Parathyroid adenoma (tissue), 2 donors: ENCODE measurements at regions not wholly inside any gene's neighbourhood (a gene's known extent, or its start where the extent isn't known, plus 50 kb on each side); places are given as distances from the start of the nearest gene placed in this dataset.

ENCODE experiments used
- H2AFZ ChIP-seq: fragments of 300-600 bp; sonication (generic); one replicate; pipeline ENCODE4 v1.7.0; 2017; ENCODE audit warnings: antibody characterized with exemption, mild to moderate bottlenecking
- H3K27ac ChIP-seq: fragments of 300-600 bp; sonication (generic); one replicate; pipeline ENCODE4 v1.7.0; 2017
- H3K27me3 ChIP-seq: fragments of 300-600 bp; sonication (generic); one replicate; pipeline ENCODE4 v1.7.0; 2017; ENCODE audit warnings: low read length; ENCODE audit not compliant: control insufficient read depth, insufficient read depth
- H3K36me3 ChIP-seq: fragments of 300-600 bp; sonication (generic); one replicate; pipeline ENCODE4 v1.7.0; 2017; ENCODE audit warnings: low read length; ENCODE audit not compliant: control insufficient read depth, insufficient read depth
- H3K4me1 ChIP-seq: fragments of 300-600 bp; sonication (generic); one replicate; pipeline ENCODE4 v1.7.0; 2017; ENCODE audit warnings: control low read depth
- H3K4me2 ChIP-seq: fragments of 300-600 bp; sonication (generic); one replicate; pipeline ENCODE4 v1.7.0; 2017; ENCODE audit warnings: low read length
- H3K4me3 ChIP-seq: fragments of 300-600 bp; sonication (generic); one replicate; pipeline ENCODE4 v1.7.0; 2017; ENCODE audit warnings: low read depth, low read length
- H3K79me2 ChIP-seq: fragments of 300-600 bp; sonication (generic); one replicate; pipeline ENCODE4 v1.7.0; 2017; ENCODE audit warnings: control low read depth
- H3K9ac ChIP-seq: fragments of 300-600 bp; sonication (generic); one replicate; pipeline ENCODE4 v1.7.0; 2017; ENCODE audit warnings: mild to moderate bottlenecking
- H3K9me3 ChIP-seq: fragments of 300-600 bp; sonication (generic); one replicate; pipeline ENCODE4 v1.7.0; 2017; ENCODE audit warnings: low read length; ENCODE audit not compliant: control insufficient read depth
- TF ChIP-seq, protein P1 (sequence below): fragments of 300-600 bp; sonication (generic); IDR thresholded peaks from one replicate; pipeline ENCODE4 v1.7.0; 2017; ENCODE audit warnings: antibody characterized with exemption, mild to moderate bottlenecking
- donor health status: primary hyperparathyroidism.

DNA sequence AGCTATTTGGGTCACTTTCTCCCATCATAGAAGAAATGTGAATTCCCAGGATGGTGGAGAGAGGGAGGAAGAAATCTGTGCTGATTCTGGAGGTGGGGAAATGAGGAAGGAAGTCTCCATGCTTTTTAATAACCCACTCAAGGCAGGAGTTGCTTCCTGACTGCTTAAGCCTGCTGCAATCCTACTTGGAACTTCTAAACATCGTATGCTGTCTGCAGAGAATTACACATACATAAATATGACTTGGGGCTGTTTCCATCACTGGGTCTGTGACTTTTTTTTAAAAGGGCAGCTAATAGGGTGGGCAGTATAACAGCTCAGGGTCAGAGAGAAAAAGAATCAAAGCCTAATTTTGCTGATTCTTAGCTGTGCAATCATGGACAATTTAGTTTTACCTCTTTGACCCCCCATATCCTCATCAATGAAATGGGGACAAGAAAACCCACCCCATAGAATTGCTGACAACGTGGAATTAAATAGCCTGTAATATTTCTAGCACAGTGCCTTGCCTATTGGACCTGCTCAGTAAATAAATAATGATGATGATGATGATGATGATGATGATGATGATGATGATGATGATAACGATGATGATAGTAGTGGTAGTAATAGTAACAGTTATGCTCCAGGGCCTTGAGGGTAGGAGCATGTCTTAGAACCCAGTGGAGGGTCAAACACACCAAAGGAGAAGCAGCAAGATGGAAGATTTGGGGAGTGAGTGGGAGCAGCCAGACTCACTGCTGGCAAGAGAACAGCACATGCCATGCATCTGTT, 166.7 kb upstream of the LRFN2 start:
- Histone ChIP-seq H3K9ac (no peak overlapping the region), H3K27ac (no peak overlapping the region), H3K9me3 (no peaks in the 10 kb centered on the region), H3K36me3 (no peaks in the 10 kb centered on the region), H3K4me3 (no peak overlapping the region), H3K4me1 (no peaks in the 10 kb centered on the region), H3K4me2 (no peak overlapping the region), H2AFZ (no peak overlapping the region), H3K27me3 (no peaks in the 10 kb centered on the region), H3K79me2 (no peaks in the 10 kb centered on the region)
- TF ChIP-seq, protein P1, sequence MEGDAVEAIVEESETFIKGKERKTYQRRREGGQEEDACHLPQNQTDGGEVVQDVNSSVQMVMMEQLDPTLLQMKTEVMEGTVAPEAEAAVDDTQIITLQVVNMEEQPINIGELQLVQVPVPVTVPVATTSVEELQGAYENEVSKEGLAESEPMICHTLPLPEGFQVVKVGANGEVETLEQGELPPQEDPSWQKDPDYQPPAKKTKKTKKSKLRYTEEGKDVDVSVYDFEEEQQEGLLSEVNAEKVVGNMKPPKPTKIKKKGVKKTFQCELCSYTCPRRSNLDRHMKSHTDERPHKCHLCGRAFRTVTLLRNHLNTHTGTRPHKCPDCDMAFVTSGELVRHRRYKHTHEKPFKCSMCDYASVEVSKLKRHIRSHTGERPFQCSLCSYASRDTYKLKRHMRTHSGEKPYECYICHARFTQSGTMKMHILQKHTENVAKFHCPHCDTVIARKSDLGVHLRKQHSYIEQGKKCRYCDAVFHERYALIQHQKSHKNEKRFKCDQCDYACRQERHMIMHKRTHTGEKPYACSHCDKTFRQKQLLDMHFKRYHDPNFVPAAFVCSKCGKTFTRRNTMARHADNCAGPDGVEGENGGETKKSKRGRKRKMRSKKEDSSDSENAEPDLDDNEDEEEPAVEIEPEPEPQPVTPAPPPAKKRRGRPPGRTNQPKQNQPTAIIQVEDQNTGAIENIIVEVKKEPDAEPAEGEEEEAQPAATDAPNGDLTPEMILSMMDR: no peak

DNA sequence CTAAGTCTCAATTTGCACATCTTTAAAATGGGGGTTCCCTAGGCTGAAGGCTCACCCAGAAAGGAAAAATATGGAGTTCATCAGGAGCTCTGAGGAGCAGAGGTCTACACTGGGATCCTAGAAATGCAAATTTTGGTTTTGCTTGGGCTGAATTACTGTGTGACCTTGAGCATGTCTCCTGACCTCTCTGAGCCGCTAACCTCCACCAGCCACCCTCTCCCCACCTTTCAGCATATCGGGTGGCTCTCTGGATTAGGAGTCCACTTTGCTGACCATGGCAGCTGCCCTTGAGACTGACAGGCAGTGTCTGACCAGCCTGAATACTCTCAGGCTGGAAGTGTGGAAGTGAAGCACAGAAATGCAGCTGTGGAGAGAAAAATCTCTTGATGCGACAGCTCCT, 165.9 kb upstream of the LRFN2 start:
- TF ChIP-seq, protein P1: no peak
- H3K79me2 ChIP-seq: no peaks in the 10 kb centered on the region
- no peak overlapping the region for H2AFZ ChIP-seq
- H3K36me3 ChIP-seq: no peaks in the 10 kb centered on the region
- no peaks in the 10 kb centered on the region for H3K9me3 ChIP-seq
- H3K4me2 ChIP-seq: no peak overlapping the region
- H3K4me3 ChIP-seq: no peak overlapping the region
- H3K4me1 ChIP-seq: no peaks in the 10 kb centered on the region
- H3K27ac ChIP-seq: no peak overlapping the region
- H3K9ac ChIP-seq: no peak overlapping the region
- H3K27me3 ChIP-seq: no peaks in the 10 kb centered on the region

DNA sequence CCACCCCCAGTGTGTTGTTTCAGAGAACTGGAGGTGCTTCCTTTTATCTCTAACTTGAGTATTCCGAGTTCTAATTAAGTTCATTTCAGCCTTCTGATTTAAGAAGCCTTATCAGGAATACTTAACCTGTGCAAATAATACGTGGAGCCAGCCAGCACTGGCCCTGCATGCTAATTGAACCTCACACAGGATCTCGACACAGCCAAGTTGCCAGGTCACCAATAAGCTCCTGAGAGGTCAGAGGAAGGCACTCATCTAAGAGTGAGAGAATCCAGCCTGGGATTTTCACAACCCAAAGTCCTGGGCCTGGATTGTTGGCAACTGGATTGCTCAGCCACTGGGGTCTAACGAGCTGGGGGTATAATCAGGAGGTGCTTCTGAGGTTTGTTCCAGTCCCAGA, 157.7 kb upstream of the LRFN2 start:
- no peaks in the 10 kb centered on the region for H3K4me1 ChIP-seq
- H3K79me2 ChIP-seq: no peaks in the 10 kb centered on the region
- H3K4me3 ChIP-seq: no peak overlapping the region
- no peaks in the 10 kb centered on the region for H3K9me3 ChIP-seq
- no peak overlapping the region for H3K27ac ChIP-seq
- no peaks in the 10 kb centered on the region for H3K27me3 ChIP-seq
- H2AFZ ChIP-seq: no peak overlapping the region
- no peak overlapping the region for H3K4me2 ChIP-seq
- TF ChIP-seq, protein P1: no peak
- H3K9ac ChIP-seq: no peak overlapping the region
- no peaks in the 10 kb centered on the region for H3K36me3 ChIP-seq

DNA sequence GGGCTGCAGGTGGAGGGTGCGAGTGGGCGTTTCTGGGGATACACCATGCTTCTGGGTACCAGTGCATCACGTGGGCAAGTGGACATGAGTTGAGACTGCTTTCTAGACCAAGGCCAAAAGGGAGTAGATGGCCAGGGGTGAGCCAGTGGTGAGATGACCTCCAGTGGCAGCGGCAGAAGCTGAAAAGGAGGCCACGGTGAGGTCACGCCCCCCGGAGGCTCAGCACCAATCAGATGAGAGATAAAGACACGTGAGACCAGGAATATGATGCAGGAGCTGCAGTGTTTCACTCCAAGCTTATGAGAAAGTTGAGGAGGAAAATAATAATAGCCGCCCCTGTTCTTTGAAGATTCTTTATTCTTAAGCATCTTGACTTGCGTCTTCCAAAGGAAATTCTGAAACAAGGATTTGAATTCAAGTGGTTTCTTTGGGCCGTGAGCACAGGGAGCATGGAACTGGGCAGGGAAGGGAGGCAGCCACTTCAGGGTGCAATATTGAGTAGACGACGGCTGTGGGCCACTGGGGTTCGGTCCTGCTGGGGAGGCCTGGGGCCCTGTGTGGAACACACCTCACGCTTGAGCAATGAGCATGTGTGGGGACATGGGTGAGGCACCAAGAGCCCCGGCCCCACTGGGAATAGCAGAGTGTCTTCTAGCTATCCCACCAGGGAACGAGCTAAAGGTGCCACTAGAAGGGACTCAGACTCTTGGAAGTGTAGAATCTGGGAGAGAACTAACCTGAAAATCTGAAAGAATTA, 156.7 kb upstream of the LRFN2 start:
- H3K4me3 ChIP-seq: no peak overlapping the region
- H3K4me1 ChIP-seq: no peaks in the 10 kb centered on the region
- no peaks in the 10 kb centered on the region for H3K79me2 ChIP-seq

More for the DNA sequence above, 156.7 kb upstream of the LRFN2 start:
- Histone ChIP-seq H2AFZ (no peak overlapping the region), H3K9me3 (no peaks in the 10 kb centered on the region), H3K36me3 (no peaks in the 10 kb centered on the region), H3K27me3 (peaks cover under 1% of the 10 kb centered on the region), H3K27ac (no peak overlapping the region), H3K9ac (no peak overlapping the region), H3K4me2 (no peak overlapping the region)
- TF ChIP-seq, protein P1: no peak
